ENCODE measurements at regions not wholly inside any gene's neighbourhood (a gene's known extent, or its start where the extent isn't known, plus 50 kb on each side); places are given as distances from the start of the nearest gene placed in this dataset.

GRCh38 chrX:77200663-77201062 is 246.5 kb upstream of the FGF16 start:
- no peak for TF ChIP-seq CTCF (CRISPR knock-in tag; IDR thresholded peaks at IDR 0.05)
- TF ChIP-seq SRSF9 (IDR thresholded peaks at IDR 0.05; ENCODE audit: borderline replicate concordance, insufficient read depth, low read depth, low read length, poor library complexity, severe bottlenecking) = no peak
- no TSS peak for BruUV-seq (replicated peaks)
- no peak for DNase-seq (ENCODE audit: low spot score)
- intact Hi-C loops (cut with micrococcal nuclease; ENCODE audit: unreplicated experiment) = no loop called here
- H2AFZ ChIP-seq (ENCODE audit: low read length) = no peak overlapping the region
- CTCF ChIA-PET (ENCODE audit: low intra/inter-chr PET ratio, low total read pairs) = no interaction called here
- no peak overlapping the region for H3K27ac ChIP-seq (ENCODE audit: extremely low read length, insufficient read depth, low read length)
- in situ Hi-C loops (cut with HindIII; ENCODE audit: extremely low pct_ligation_motif_present, low pct_unique_long_range_greater_than_20kb) = no loop called here
- no peaks in the 10 kb centered on the region for H3K4me1 ChIP-seq (ENCODE audit: insufficient read depth, low read length)
- H3K79me2 ChIP-seq (ENCODE audit: insufficient read depth, low read length) = no peaks in the 10 kb centered on the region
- no peak for ATAC-seq
- H3K4me3 ChIP-seq (replicated peaks in 1 of 3; ENCODE audit: insufficient read depth in 1 of 3, low read depth in 2 of 3, low read length in 3 of 3) = no peak overlapping the region
- no peak for FAIRE-seq
- H3K27me3 ChIP-seq (ENCODE audit: control insufficient read depth in 1 of 2, insufficient read depth in 2 of 2, low read length in 2 of 2) = no peaks in the 10 kb centered on the region
- H3K9ac ChIP-seq (ENCODE audit: insufficient read depth, low read depth, low read length) = no peak overlapping the region
- H3K9me3 ChIP-seq (ENCODE audit: low read length) = no peaks in the 10 kb centered on the region
- POLR2A ChIA-PET = no interaction called here
- H3K36me3 ChIP-seq (replicated peaks in 1 of 2; ENCODE audit: control insufficient read depth in 1 of 2, insufficient read depth in 2 of 2, low read length in 2 of 2) = no peaks in the 10 kb centered on the region
- WGBS (ENCODE audit: low lambda C conversion rate) = 2% methylated on average over 4 of the region's 4 CpGs
- no peak overlapping the region for H3K4me2 ChIP-seq (ENCODE audit: low read depth, low read length)
- no peaks in the 10 kb centered on the region for H4K20me1 ChIP-seq (ENCODE audit: insufficient read depth, low read length)

GRCh38 chrX:77223046-77223445 is 224.1 kb upstream of the FGF16 start:
- no peak overlapping the region for H3K9ac ChIP-seq (ENCODE audit: insufficient read depth, low read depth, low read length)
- TF ChIP-seq ZNF580 (CRISPR knock-in tag; IDR thresholded peaks at IDR 0.05; ENCODE audit: borderline replicate concordance, low read depth) (no peak), KLF15 (CRISPR knock-in tag; IDR thresholded peaks at IDR 0.05; ENCODE audit: borderline replicate concordance) (no peak), HOXA7 (CRISPR knock-in tag; IDR thresholded peaks at IDR 0.05) (no peak), ATRX (CRISPR knock-in tag; IDR thresholded peaks at IDR 0.05; ENCODE audit: borderline replicate concordance) (no peak), NONO (IDR thresholded peaks at IDR 0.05) (no peak), NONO (CRISPR knock-in tag; conservative IDR thresholded peaks at IDR 0.05) (no peak), ZNF546 (CRISPR knock-in tag; conservative IDR thresholded peaks at IDR 0.05) (no peak), PREB (CRISPR knock-in tag; IDR thresholded peaks at IDR 0.05) (no peak), ZBTB46 (CRISPR knock-in tag; IDR thresholded peaks at IDR 0.05; ENCODE audit: borderline replicate concordance) (no peak), YEATS2 (CRISPR knock-in tag; IDR thresholded peaks at IDR 0.05; ENCODE audit: borderline replicate concordance) (no peak), ZNF619 (CRISPR knock-in tag; IDR thresholded peaks at IDR 0.05) (no peak), CC2D1A (CRISPR knock-in tag; IDR thresholded peaks at IDR 0.05) (no peak)

More at GRCh38 chrX:77223046-77223445, 224.1 kb upstream of the FGF16 start:
- 60% methylated on average over 1 of the region's 8 CpGs for WGBS (ENCODE audit: low lambda C conversion rate)
- Histone ChIP-seq H2AFZ (ENCODE audit: low read length) (no peak overlapping the region), H3K79me2 (ENCODE audit: insufficient read depth, low read length) (no peaks in the 10 kb centered on the region), H3K4me1 (ENCODE audit: insufficient read depth, low read length) (no peaks in the 10 kb centered on the region), H3K27ac (ENCODE audit: extremely low read length, insufficient read depth, low read length) (no peak overlapping the region), H3K36me3 (replicated peaks in 1 of 2; ENCODE audit: control insufficient read depth in 1 of 2, insufficient read depth in 2 of 2, low read length in 2 of 2) (no peaks in the 10 kb centered on the region), H4K20me1 (ENCODE audit: insufficient read depth, low read length) (no peaks in the 10 kb centered on the region), H3K4me3 (replicated peaks in 1 of 3; ENCODE audit: insufficient read depth in 1 of 3, low read depth in 2 of 3, low read length in 3 of 3) (no peak overlapping the region), H3K4me2 (ENCODE audit: low read depth, low read length) (no peak overlapping the region), H3K27me3 (ENCODE audit: control insufficient read depth in 1 of 2, insufficient read depth in 2 of 2, low read length in 2 of 2) (no peaks in the 10 kb centered on the region), H3K9me3 (ENCODE audit: low read length) (no peaks in the 10 kb centered on the region)
- intact Hi-C loops (cut with micrococcal nuclease; ENCODE audit: unreplicated experiment) = no loop called here
- POLR2A ChIA-PET = no interaction called here
- FAIRE-seq (no peak), ATAC-seq (no peak), DNase-seq (ENCODE audit: low spot score) (no peak)
- CTCF ChIA-PET (ENCODE audit: low intra/inter-chr PET ratio, low total read pairs) = no interaction called here
- no TSS peak for BruUV-seq (replicated peaks)
- in situ Hi-C loops (cut with HindIII; ENCODE audit: extremely low pct_ligation_motif_present, low pct_unique_long_range_greater_than_20kb) = no loop called here
